ENCODE measurements at regions not wholly inside any gene's neighbourhood (a gene's known extent, or its start where the extent isn't known, plus 50 kb on each side); places are given as distances from the start of the nearest gene placed in this dataset.

DNA sequence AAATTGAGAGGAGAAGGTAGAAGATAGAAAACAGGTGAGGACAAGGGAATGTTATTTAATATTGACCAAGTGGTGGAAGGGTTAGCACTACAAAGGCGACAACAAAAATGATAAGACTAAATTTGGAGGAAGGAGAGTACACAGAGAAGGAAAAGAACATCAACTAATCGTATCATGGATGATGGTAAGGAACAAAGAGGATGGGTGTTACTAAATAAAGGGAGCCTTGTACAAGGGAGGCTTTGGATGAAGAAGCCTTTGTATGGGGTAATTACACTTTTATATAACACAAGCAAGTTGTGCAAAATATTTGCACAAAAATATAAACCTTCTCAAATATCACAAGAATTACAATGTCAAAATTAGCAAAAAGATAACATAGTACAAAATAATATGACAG, 125.7 kb downstream of the ZNF608 start:
- TF ChIP-seq TBP (IDR thresholded peaks at IDR 0.05; ENCODE audit: low read depth, low read length) (no peak), POLR2A (IDR thresholded peaks at IDR 0.05; ENCODE audit: control extremely low read depth in 1 of 2, low read depth in 2 of 2, low read length in 2 of 2) (no peak), EP300 (IDR thresholded peaks at IDR 0.05; ENCODE audit: borderline replicate concordance in 1 of 2, low read depth in 2 of 2, low read length in 2 of 2) (no peak), CBX5 (IDR thresholded peaks at IDR 0.05; ENCODE audit: low read depth, low read length) (no peak), CTBP2 (IDR thresholded peaks at IDR 0.05; ENCODE audit: borderline replicate concordance, insufficient read depth, insufficient read length, low read length) (no peak), RAD21 (IDR thresholded peaks at IDR 0.05 in 1 of 2, conservative IDR thresholded peaks at IDR 0.05 in 1 of 2; ENCODE audit: low read depth in 2 of 2, low read length in 2 of 2) (no peak), GABPA (IDR thresholded peaks at IDR 0.05; ENCODE audit: borderline replicate concordance, insufficient read depth, low read length) (no peak), EZH2 (IDR thresholded peaks at IDR 0.05; ENCODE audit: low read depth, low read length, severe bottlenecking) (no peak), SIRT6 (IDR thresholded peaks at IDR 0.05; ENCODE audit: low read length) (no peak), YY1 (IDR thresholded peaks at IDR 0.05; ENCODE audit: low read depth, low read length) (no peak)
- TF ChIP-seq, protein P1, sequence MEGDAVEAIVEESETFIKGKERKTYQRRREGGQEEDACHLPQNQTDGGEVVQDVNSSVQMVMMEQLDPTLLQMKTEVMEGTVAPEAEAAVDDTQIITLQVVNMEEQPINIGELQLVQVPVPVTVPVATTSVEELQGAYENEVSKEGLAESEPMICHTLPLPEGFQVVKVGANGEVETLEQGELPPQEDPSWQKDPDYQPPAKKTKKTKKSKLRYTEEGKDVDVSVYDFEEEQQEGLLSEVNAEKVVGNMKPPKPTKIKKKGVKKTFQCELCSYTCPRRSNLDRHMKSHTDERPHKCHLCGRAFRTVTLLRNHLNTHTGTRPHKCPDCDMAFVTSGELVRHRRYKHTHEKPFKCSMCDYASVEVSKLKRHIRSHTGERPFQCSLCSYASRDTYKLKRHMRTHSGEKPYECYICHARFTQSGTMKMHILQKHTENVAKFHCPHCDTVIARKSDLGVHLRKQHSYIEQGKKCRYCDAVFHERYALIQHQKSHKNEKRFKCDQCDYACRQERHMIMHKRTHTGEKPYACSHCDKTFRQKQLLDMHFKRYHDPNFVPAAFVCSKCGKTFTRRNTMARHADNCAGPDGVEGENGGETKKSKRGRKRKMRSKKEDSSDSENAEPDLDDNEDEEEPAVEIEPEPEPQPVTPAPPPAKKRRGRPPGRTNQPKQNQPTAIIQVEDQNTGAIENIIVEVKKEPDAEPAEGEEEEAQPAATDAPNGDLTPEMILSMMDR (IDR thresholded peaks at IDR 0.05; ENCODE audit: control extremely low read depth in 1 of 3, insufficient read depth in 1 of 3, low read depth in 1 of 3, low read length in 3 of 3) = no peak
- TF ChIP-seq, protein P2, sequence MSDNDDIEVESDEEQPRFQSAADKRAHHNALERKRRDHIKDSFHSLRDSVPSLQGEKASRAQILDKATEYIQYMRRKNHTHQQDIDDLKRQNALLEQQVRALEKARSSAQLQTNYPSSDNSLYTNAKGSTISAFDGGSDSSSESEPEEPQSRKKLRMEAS (IDR thresholded peaks at IDR 0.05) = no peak

All from H1 (cell line).